OCI-LY7 (cell line): ENCODE measurements at regions not wholly inside any gene's neighbourhood (a gene's known extent, or its start where the extent isn't known, plus 50 kb on each side); places are given as distances from the start of the nearest gene placed in this dataset.

Experiments
- BruUV-seq: library from RNA; stranded (reverse); fragments of 400-500 nt; replicated peaks from 2 replicates; lab custom pipeline; 2021; lab: Mats Ljungman, UMichigan
- CTCF ChIA-PET: fragments of 300-600 bp; sonication (Branson Sonifier 250); formaldehyde crosslinking; loops from one replicate; lab custom pipeline; 2022; ENCODE audit warnings: antibody characterized with exemption; ENCODE audit not compliant: unreplicated experiment; lab: Charles Lee
- POLR2A ChIA-PET: fragments of 300-600 bp; sonication (Branson Sonifier 250); formaldehyde crosslinking; loops from one replicate; lab custom pipeline; 2022; ENCODE audit warnings: antibody characterized with exemption; lab: Charles Lee
- DNase-seq: peaks from one replicate; pipeline ENCODE4 v3.0.0-alpha.2; 2015; ENCODE audit warnings: low spot score
- H2AFZ ChIP-seq: fragments of 200-600 bp; sonication (generic), shearing (Covaris generic); 2 replicates; pipeline ENCODE4 v1.6.1; 2014; ENCODE audit warnings: mild to moderate bottlenecking, antibody characterized with exemption, low read length, moderate library complexity
- H3K27ac ChIP-seq: fragments of 200-600 bp; sonication (generic); 2 replicates; pipeline ENCODE4 v1.5.1; 2014; ENCODE audit warnings: mixed run types, low read depth, mild to moderate bottlenecking, moderate library complexity, low read length, inconsistent platforms; ENCODE audit not compliant: poor library complexity, severe bottlenecking
- H3K36me3 ChIP-seq: fragments of 200-600 bp; sonication (generic); 2 replicates; pipeline ENCODE4 v1.6.1; 2014; ENCODE audit warnings: mild to moderate bottlenecking, antibody characterized with exemption, low read length, moderate library complexity, mixed read lengths; ENCODE audit not compliant: insufficient read depth
- H3K4me1 ChIP-seq: fragments of 200-600 bp; sonication (generic); 2 replicates; pipeline ENCODE4 v1.5.1; 2014; ENCODE audit warnings: mild to moderate bottlenecking, low read length; ENCODE audit not compliant: insufficient read depth, poor library complexity, severe bottlenecking
- H3K4me2 ChIP-seq: fragments of 200-600 bp; sonication (generic); 2 replicates; pipeline ENCODE4 v1.6.1; 2014; ENCODE audit warnings: mild to moderate bottlenecking, low read length
- H3K4me3 ChIP-seq: fragments of 200-600 bp; sonication (generic); 2 replicates; pipeline ENCODE4 v1.5.1; 2014; ENCODE audit warnings: mild to moderate bottlenecking, low read depth, low read length; ENCODE audit not compliant: poor library complexity, severe bottlenecking
- H3K79me2 ChIP-seq: fragments of 200-600 bp; sonication (generic); 2 replicates; pipeline ENCODE4 v1.6.1; 2016; ENCODE audit warnings: low read depth, mild to moderate bottlenecking, low read length, moderate library complexity, mixed read lengths; ENCODE audit not compliant: insufficient read depth
- H3K9me2 ChIP-seq: fragments of 200-600 bp; sonication (generic); 2 replicates; pipeline ENCODE4 v1.6.1; 2016; ENCODE audit warnings: mild to moderate bottlenecking, low read length, mixed read lengths; ENCODE audit not compliant: insufficient read depth
- H3K9me3 ChIP-seq: fragments of 200-600 bp; sonication (generic); 2 replicates; pipeline ENCODE4 v1.6.1; 2014; ENCODE audit warnings: mild to moderate bottlenecking, mixed run types, low read length, mixed read lengths
- H4K20me1 ChIP-seq: fragments of 200-600 bp; sonication (generic); 2 replicates; pipeline ENCODE4 v1.6.1; 2014; ENCODE audit warnings: mild to moderate bottlenecking, antibody characterized with exemption, low read length, moderate library complexity, mixed read lengths; ENCODE audit not compliant: insufficient read depth
- CTCF ChIP-seq: fragments of 200-600 bp; sonication (generic); conservative IDR thresholded peaks from 2 replicates; pipeline ENCODE4 v1.5.1; 2014; ENCODE audit warnings: mild to moderate bottlenecking, antibody characterized with exemption, low read length, moderate library complexity, mixed read lengths
- EZH2phosphoT487 ChIP-seq: fragments of 200-600 bp; sonication (generic); IDR thresholded peaks from 2 replicates; pipeline ENCODE4 v1.6.1; 2018; ENCODE audit warnings: low read depth, borderline replicate concordance, mild to moderate bottlenecking, mixed run types, antibody characterized with exemption, low read length, moderate library complexity, mixed read lengths
- intact Hi-C: fragments of 100-400 bp; cut with micrococcal nuclease; formaldehyde crosslinking; loops from one replicate; pipeline ENCODE4 v1.10.0; 2022; ENCODE audit not compliant: unreplicated experiment

GRCh38 chr18:73835039-73835438, 312.6 kb downstream of the FBXO15 start:
- POLR2A ChIA-PET: no interaction called here
- no TSS peak for BruUV-seq
- no peak for TF ChIP-seq EZH2phosphoT487
- no peak for TF ChIP-seq CTCF

GRCh38 chr18:73831688-73832087, 315.9 kb downstream of the FBXO15 start:
- Histone ChIP-seq H4K20me1 (no peaks in the 10 kb centered on the region), H3K4me3 (no peak overlapping the region), H3K9me2 (no peaks in the 10 kb centered on the region), H3K36me3 (no peaks in the 10 kb centered on the region), H3K27ac (no peak overlapping the region), H3K4me1 (no peaks in the 10 kb centered on the region), H3K9me3 (no peaks in the 10 kb centered on the region), H3K79me2 (no peaks in the 10 kb centered on the region), H3K4me2 (no peak overlapping the region), H2AFZ (no peak overlapping the region)
- POLR2A ChIA-PET: interaction anchor here (1.2 kb wide), 1 partner anchor 42 kb away, joined by 3 read pairs; no protein-coding TSS in a partner anchor
- no TSS peak for BruUV-seq
- DNase-seq: no peak
- intact Hi-C loops: no loop called here
- CTCF ChIA-PET: no interaction called here
- TF ChIP-seq EZH2phosphoT487: no peak
- no peak for TF ChIP-seq CTCF

More at GRCh38 chr18:73835039-73835438, 312.6 kb downstream of the FBXO15 start:
- no peaks in the 10 kb centered on the region for H3K36me3 ChIP-seq
- no peak overlapping the region for H3K27ac ChIP-seq
- H3K4me3 ChIP-seq: no peak overlapping the region
- no peaks in the 10 kb centered on the region for H3K4me1 ChIP-seq
- H3K4me2 ChIP-seq: no peak overlapping the region
- H3K9me3 ChIP-seq: no peaks in the 10 kb centered on the region
- H2AFZ ChIP-seq: no peak overlapping the region
- intact Hi-C loops: no loop called here
- DNase-seq: no peak
- H4K20me1 ChIP-seq: no peaks in the 10 kb centered on the region
- CTCF ChIA-PET: no interaction called here
- no peaks in the 10 kb centered on the region for H3K79me2 ChIP-seq
- no peaks in the 10 kb centered on the region for H3K9me2 ChIP-seq

DNA sequence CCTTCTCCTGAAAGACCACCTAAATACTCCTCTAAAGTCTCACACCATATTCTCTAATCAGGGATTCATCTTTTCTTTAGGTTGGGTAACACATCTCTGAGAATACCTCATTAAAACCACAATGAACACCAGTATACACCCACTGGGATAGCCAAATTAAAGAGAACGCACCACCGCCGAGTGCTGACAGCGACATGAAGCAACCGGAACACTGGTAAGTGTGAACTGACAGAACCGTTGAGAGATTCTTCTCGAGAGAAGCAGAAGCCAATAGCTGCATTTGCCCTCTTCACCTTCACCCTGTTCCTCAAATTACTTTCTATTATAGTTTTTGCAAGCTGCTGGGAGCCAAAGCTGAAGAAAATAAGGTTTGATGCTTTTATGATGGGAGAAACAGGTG, 318.5 kb downstream of the FBXO15 start:
- no peaks in the 10 kb centered on the region for H3K36me3 ChIP-seq
- no peaks in the 10 kb centered on the region for H3K9me2 ChIP-seq
- no peak for TF ChIP-seq CTCF
- no peak for TF ChIP-seq EZH2phosphoT487
- DNase-seq: no peak
- no peak overlapping the region for H3K4me2 ChIP-seq
- H3K27ac ChIP-seq: no peak overlapping the region
- CTCF ChIA-PET: no interaction called here
- no peaks in the 10 kb centered on the region for H3K4me1 ChIP-seq
- no peak overlapping the region for H2AFZ ChIP-seq
- H3K79me2 ChIP-seq: no peaks in the 10 kb centered on the region
- no peaks in the 10 kb centered on the region for H3K9me3 ChIP-seq
- H3K4me3 ChIP-seq: no peak overlapping the region
- no TSS peak for BruUV-seq
- intact Hi-C loops: no loop called here
- H4K20me1 ChIP-seq: no peaks in the 10 kb centered on the region
- POLR2A ChIA-PET: interaction anchor here (0.6 kb wide), 1 partner anchor 58 kb away, joined by 3 read pairs; no protein-coding TSS in a partner anchor
